ELR (cell line): ENCODE measurements at regions not wholly inside any gene's neighbourhood (a gene's known extent, or its start where the extent isn't known, plus 50 kb on each side); places are given as distances from the start of the nearest gene placed in this dataset.

Experiments used
- DNase-seq: peaks from one replicate; pipeline ENCODE4 v3.0.0-alpha.2; 2015; ENCODE audit warnings: low read depth

GRCh38 chr2:34099377-34099776 is 500.3 kb upstream of the FAM98A start:
- no peak for DNase-seq

- DNase-seq, result no peak
Observed at GRCh38 chr2:34098256-34098655, 499.2 kb upstream of the FAM98A start.

GRCh38 chr2:34096562-34097171 is 497.6 kb upstream of the FAM98A start:
- DNase-seq, result peak; percentile 59

- no peak for DNase-seq
Observed at GRCh38 chr2:34093790-34094189, 494.7 kb upstream of the FAM98A start.

GRCh38 chr2:34070196-34070595 is 471.1 kb upstream of the FAM98A start:
- no peak for DNase-seq

GRCh38 chr2:34069604-34070003 is 470.5 kb upstream of the FAM98A start:
- no peak for DNase-seq

- DNase-seq, result no peak
Observed at GRCh38 chr2:34050413-34050812, 451.3 kb upstream of the FAM98A start.

GRCh38 chr2:34045101-34045655 is 446.1 kb upstream of the FAM98A start:
- DNase-seq, result no peak

GRCh38 chr2:34037886-34038285 is 438.8 kb upstream of the FAM98A start:
- DNase-seq, result no peak

- DNase-seq, result no peak
Observed at GRCh38 chr2:34037157-34037556, 438.1 kb upstream of the FAM98A start.

- DNase-seq, result no peak
Observed at GRCh38 chr2:34031097-34031496, 432.0 kb upstream of the FAM98A start.

- no peak for DNase-seq
Observed at GRCh38 chr2:34030273-34030672, 431.2 kb upstream of the FAM98A start.

- DNase-seq, result no peak
Observed at GRCh38 chr2:34029073-34029472, 430.0 kb upstream of the FAM98A start.

- no peak for DNase-seq
Observed at GRCh38 chr2:34025196-34025595, 426.1 kb upstream of the FAM98A start.

- peak; percentile 47 for DNase-seq
Observed at GRCh38 chr2:34012715-34013302, 413.7 kb upstream of the FAM98A start.

- no peak for DNase-seq
Observed at GRCh38 chr2:34011684-34012083, 412.6 kb upstream of the FAM98A start.

- DNase-seq, result no peak
Observed at GRCh38 chr2:34005901-34006300, 406.8 kb upstream of the FAM98A start.

- DNase-seq, result no peak
Observed at GRCh38 chr2:34004936-34005335, 405.8 kb upstream of the FAM98A start.

GRCh38 chr2:34003795-34004194 is 404.7 kb upstream of the FAM98A start:
- no peak for DNase-seq

- no peak for DNase-seq
Observed at GRCh38 chr2:34001557-34001956, 402.5 kb upstream of the FAM98A start.

GRCh38 chr2:33984131-33984530 is 385.0 kb upstream of the FAM98A start:
- DNase-seq, result no peak

GRCh38 chr2:33978471-33978870 is 379.4 kb upstream of the FAM98A start:
- no peak for DNase-seq

- DNase-seq, result no peak
Observed at GRCh38 chr2:33975498-33975897, 376.4 kb upstream of the FAM98A start.

GRCh38 chr2:33967103-33967502 is 368.0 kb upstream of the FAM98A start:
- DNase-seq, result no peak
